CD4-positive, alpha-beta T cell (primary cell): ENCODE measurements at regions not wholly inside any gene's neighbourhood (a gene's known extent, or its start where the extent isn't known, plus 50 kb on each side); places are given as distances from the start of the nearest gene placed in this dataset.
"Not testable (repeated sequence)": the region's sequence is repeated elsewhere in the genome, so short reads cannot be mapped to it uniquely, and the experiment has no call there.

Experiments used
- ATAC-seq: fragments of 200-7000 bp; cut with Tn5 transposase; one replicate; pipeline ENCODE4 v1.10.0; 2022; ENCODE audit warnings: mild to moderate bottlenecking; ENCODE audit not compliant: poor library complexity
- CTCF ChIA-PET: fragments of 350-600 bp; sonication (Branson Sonifier 250); formaldehyde crosslinking; loops from one replicate; lab custom pipeline; 2021; ENCODE audit warnings: antibody characterized with exemption, inconsistent platforms; lab: Charles Lee
- POLR2A ChIA-PET: fragments of 350-600 bp; sonication (Branson Sonifier 250); formaldehyde crosslinking; loops from one replicate; lab custom pipeline; 2021; ENCODE audit warnings: antibody characterized with exemption, inconsistent platforms; lab: Charles Lee
- DNase-seq, 14 experiments: peaks; one replicate each; pipeline ENCODE4 v3.0.0-alpha.2; 2013 to 2020; ENCODE audit warnings: mixed read lengths in 2 of 14
- H3K27ac ChIP-seq, 2 donors: one replicate each; pipeline versions ENCODE4 v1.5.1 to v1.7.0; 2013; ENCODE audit warnings: low read length in 2 of 2, low read depth in 1 of 2, mild to moderate bottlenecking in 1 of 2
- H3K27me3 ChIP-seq, 2 experiments: 1 replicate in 1 of 2; 2 replicates in 1 of 2; pipeline versions ENCODE4 v1.6.1 to v1.7.0; 2013; ENCODE audit warnings: low read length in 2 of 2, control low read depth in 1 of 2, mild to moderate bottlenecking in 1 of 2, moderate library complexity in 1 of 2; ENCODE audit not compliant: insufficient read depth in 2 of 2, control insufficient read depth in 1 of 2
- H3K36me3 ChIP-seq: one replicate; pipeline ENCODE4 v1.6.1; 2013; ENCODE audit warnings: low read length, control low read depth; ENCODE audit not compliant: insufficient read depth
- H3K4me1 ChIP-seq: one replicate; pipeline ENCODE4 v1.6.1; 2013; ENCODE audit warnings: low read length, control low read depth; ENCODE audit not compliant: insufficient read depth
- H3K4me3 ChIP-seq: one replicate; pipeline ENCODE4 v1.5.1; 2013; ENCODE audit warnings: mild to moderate bottlenecking, low read length, moderate library complexity
- H3K9me3 ChIP-seq, 2 experiments: 1 replicate in 1 of 2; 2 replicates in 1 of 2; pipeline versions ENCODE4 v1.6.1 to v1.7.0; 2013; ENCODE audit warnings: low read length in 2 of 2, mild to moderate bottlenecking in 2 of 2, control low read depth in 1 of 2, moderate library complexity in 1 of 2; ENCODE audit not compliant: control insufficient read depth in 1 of 2, insufficient read depth in 1 of 2
- H3K27ac Mint-ChIP-seq: one replicate; pipeline ENCODE4 v1.8.0; 2020; ENCODE audit warnings: mixed read lengths
- H3K27me3 Mint-ChIP-seq: one replicate; pipeline ENCODE4 v1.8.0; 2021; ENCODE audit warnings: mixed read lengths
- H3K36me3 Mint-ChIP-seq: one replicate; pipeline ENCODE4 v1.8.0; 2021; ENCODE audit warnings: low read depth, mixed read lengths
- H3K4me1 Mint-ChIP-seq: one replicate; pipeline ENCODE4 v1.8.0; 2021; ENCODE audit warnings: low read depth, mixed read lengths
- H3K4me3 Mint-ChIP-seq: one replicate; pipeline ENCODE4 v1.8.0; 2020; ENCODE audit warnings: mild to moderate bottlenecking, mixed read lengths
- H3K9me3 Mint-ChIP-seq: one replicate; pipeline ENCODE4 v1.8.0; 2020; ENCODE audit warnings: mixed read lengths
- intact Hi-C, 2 experiments: fragments of 100-400 bp; cut with DNase I in 1 of 2; cut with micrococcal nuclease in 1 of 2; formaldehyde crosslinking; loops; one replicate each; pipeline versions ENCODE4 v1.15.1 to v1.9.0; 2023 to 2025; cut with DNase I, micrococcal nuclease
- TF ChIP-seq, protein P1 (sequence below): fragments of 200-600 bp; IDR thresholded peaks from one replicate; pipeline ENCODE4 v1.8.0; 2022; ENCODE audit warnings: antibody characterized with exemption, mild to moderate bottlenecking

GRCh38 chr1:224011751-224012150, 102.2 kb upstream of the FBXO28 start:
- H3K4me3 Mint-ChIP-seq, ATAC-seq, H3K27me3 ChIP-seq, POLR2A ChIA-PET, H3K4me1 Mint-ChIP-seq, H3K27ac ChIP-seq, intact Hi-C loops, DNase-seq, H3K4me1 ChIP-seq, CTCF ChIA-PET, H3K27ac Mint-ChIP-seq, H3K27me3 Mint-ChIP-seq, H3K4me3 ChIP-seq, H3K9me3 Mint-ChIP-seq, H3K36me3 ChIP-seq: not testable (repeated sequence)
- peaks cover 24% of the 10 kb centered on the region for H3K36me3 Mint-ChIP-seq
- H3K9me3 ChIP-seq: peaks cover 0 to 32% of the 10 kb centered on the region in 2 experiments

DNA sequence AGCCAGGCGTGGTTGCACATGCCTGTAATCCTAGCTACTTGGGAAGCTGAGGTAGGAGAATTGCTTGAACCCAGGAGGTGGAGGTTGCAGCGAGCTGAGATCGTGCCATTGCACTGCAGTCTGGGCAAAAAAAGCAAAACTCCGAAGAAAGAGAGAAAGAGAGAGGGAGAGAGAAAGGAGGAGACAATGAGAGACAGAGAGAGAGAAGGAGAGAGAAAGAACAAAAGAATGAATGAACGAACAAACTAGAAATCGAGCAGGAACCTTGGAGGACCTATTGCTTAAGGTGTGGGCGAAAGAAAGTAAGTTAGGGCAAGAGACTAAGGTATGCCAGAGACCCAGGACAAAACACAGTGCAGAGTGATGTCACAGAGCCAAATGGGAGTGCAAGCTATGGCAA, 102.8 kb upstream of the FBXO28 start:
- peak overlapping the region; percentile 30 for H3K4me3 Mint-ChIP-seq
- H3K9me3 ChIP-seq: peaks cover 0 to 32% of the 10 kb centered on the region in 2 experiments

DNA sequence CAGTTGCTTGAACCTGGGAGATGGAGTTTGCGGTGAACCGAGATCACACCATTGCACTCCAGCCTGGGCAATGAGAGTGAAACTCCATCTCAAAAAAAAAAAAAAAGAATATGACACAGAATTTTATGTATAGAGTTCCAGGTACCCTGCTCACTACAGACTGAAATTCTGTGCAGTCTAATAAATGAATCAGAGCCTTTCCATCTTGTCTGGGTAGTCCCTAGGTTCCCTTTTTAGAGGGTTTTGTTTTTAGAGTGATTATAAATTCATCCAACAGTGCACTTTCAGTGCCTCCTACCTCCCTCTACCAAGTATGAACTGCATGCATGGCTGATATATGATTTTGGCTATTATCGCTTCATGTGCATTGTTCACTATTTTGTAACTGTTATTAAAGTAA, 107.9 kb upstream of the FBXO28 start:
- CTCF ChIA-PET, H3K4me1 ChIP-seq, POLR2A ChIA-PET, H3K9me3 ChIP-seq, H3K4me3 ChIP-seq, H3K36me3 ChIP-seq, H3K4me3 Mint-ChIP-seq, H3K27ac ChIP-seq, H3K27ac Mint-ChIP-seq, H3K27me3 Mint-ChIP-seq, ATAC-seq, H3K4me1 Mint-ChIP-seq, H3K27me3 ChIP-seq, DNase-seq, H3K9me3 Mint-ChIP-seq: not testable (repeated sequence)
- H3K36me3 Mint-ChIP-seq: peaks cover 39% of the 10 kb centered on the region
- intact Hi-C loops: loop anchor here in 1 of 2 experiments (10.0 kb wide), 1 partner anchor 191 kb away; no protein-coding TSS in a partner anchor

More for the DNA sequence above, 102.8 kb upstream of the FBXO28 start:
- ATAC-seq, H3K27me3 Mint-ChIP-seq, H3K27ac ChIP-seq, H3K36me3 ChIP-seq, H3K27me3 ChIP-seq, CTCF ChIA-PET, H3K27ac Mint-ChIP-seq, H3K4me1 ChIP-seq, intact Hi-C loops, H3K9me3 Mint-ChIP-seq, H3K4me1 Mint-ChIP-seq, POLR2A ChIA-PET, H3K4me3 ChIP-seq, DNase-seq: not testable (repeated sequence)
- peaks cover 26% of the 10 kb centered on the region for H3K36me3 Mint-ChIP-seq

- H3K9me3 ChIP-seq, H3K4me1 Mint-ChIP-seq, H3K27me3 Mint-ChIP-seq, CTCF ChIA-PET, H3K36me3 ChIP-seq, H3K27me3 ChIP-seq, POLR2A ChIA-PET, H3K9me3 Mint-ChIP-seq, H3K27ac ChIP-seq, H3K4me3 Mint-ChIP-seq, H3K4me1 ChIP-seq, H3K4me3 ChIP-seq: not testable (repeated sequence)
- peak in 12 of 14 experiments; percentile 19 to 79 (median 50) for DNase-seq
- H3K36me3 Mint-ChIP-seq: peaks cover 34% of the 10 kb centered on the region
- peak; percentile 68 for ATAC-seq
- TF ChIP-seq, protein P1, sequence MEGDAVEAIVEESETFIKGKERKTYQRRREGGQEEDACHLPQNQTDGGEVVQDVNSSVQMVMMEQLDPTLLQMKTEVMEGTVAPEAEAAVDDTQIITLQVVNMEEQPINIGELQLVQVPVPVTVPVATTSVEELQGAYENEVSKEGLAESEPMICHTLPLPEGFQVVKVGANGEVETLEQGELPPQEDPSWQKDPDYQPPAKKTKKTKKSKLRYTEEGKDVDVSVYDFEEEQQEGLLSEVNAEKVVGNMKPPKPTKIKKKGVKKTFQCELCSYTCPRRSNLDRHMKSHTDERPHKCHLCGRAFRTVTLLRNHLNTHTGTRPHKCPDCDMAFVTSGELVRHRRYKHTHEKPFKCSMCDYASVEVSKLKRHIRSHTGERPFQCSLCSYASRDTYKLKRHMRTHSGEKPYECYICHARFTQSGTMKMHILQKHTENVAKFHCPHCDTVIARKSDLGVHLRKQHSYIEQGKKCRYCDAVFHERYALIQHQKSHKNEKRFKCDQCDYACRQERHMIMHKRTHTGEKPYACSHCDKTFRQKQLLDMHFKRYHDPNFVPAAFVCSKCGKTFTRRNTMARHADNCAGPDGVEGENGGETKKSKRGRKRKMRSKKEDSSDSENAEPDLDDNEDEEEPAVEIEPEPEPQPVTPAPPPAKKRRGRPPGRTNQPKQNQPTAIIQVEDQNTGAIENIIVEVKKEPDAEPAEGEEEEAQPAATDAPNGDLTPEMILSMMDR: peak; percentile 55
- intact Hi-C loops: loop anchor here (1.0 to 10.0 kb wide), 2 partner anchors 190 to 193 kb away; no protein-coding TSS in a partner anchor
- peak overlapping the region; percentile 5 for H3K27ac Mint-ChIP-seq
These were observed 109.2 kb upstream of the FBXO28 start for GRCh38 chr1:224004552-224005315.

- H3K36me3 Mint-ChIP-seq: peaks cover 34% of the 10 kb centered on the region
- H3K4me1 Mint-ChIP-seq, CTCF ChIA-PET, H3K27ac Mint-ChIP-seq, H3K4me3 ChIP-seq, H3K36me3 ChIP-seq, DNase-seq, H3K27me3 Mint-ChIP-seq, H3K9me3 Mint-ChIP-seq, H3K9me3 ChIP-seq, H3K4me1 ChIP-seq, H3K27ac ChIP-seq, H3K27me3 ChIP-seq, ATAC-seq, POLR2A ChIA-PET, H3K4me3 Mint-ChIP-seq: not testable (repeated sequence)
- intact Hi-C loops: loop anchor here (1.0 to 10.0 kb wide), 2 partner anchors 189 to 193 kb away; no protein-coding TSS in a partner anchor
These were observed 110.0 kb upstream of the FBXO28 start for GRCh38 chr1:224003896-224004295.

- intact Hi-C loops: loop anchor here in 1 of 2 experiments (10.0 kb wide), 1 partner anchor 187 kb away; no protein-coding TSS in a partner anchor
- H3K4me1 Mint-ChIP-seq, ATAC-seq, H3K9me3 ChIP-seq, POLR2A ChIA-PET, H3K36me3 ChIP-seq, H3K27ac ChIP-seq, H3K27me3 Mint-ChIP-seq, H3K4me3 ChIP-seq, CTCF ChIA-PET, H3K4me3 Mint-ChIP-seq, H3K4me1 ChIP-seq, H3K27ac Mint-ChIP-seq, DNase-seq, H3K9me3 Mint-ChIP-seq, H3K27me3 ChIP-seq: not testable (repeated sequence)
- H3K36me3 Mint-ChIP-seq: peaks cover 15% of the 10 kb centered on the region
These were observed 112.2 kb upstream of the FBXO28 start for GRCh38 chr1:224001757-224002156.
